OCI-LY7 (cell line): ENCODE measurements at regions not wholly inside any gene's neighbourhood (a gene's known extent, or its start where the extent isn't known, plus 50 kb on each side); places are given as distances from the start of the nearest gene placed in this dataset.

Source experiments
- EZH2phosphoT487 ChIP-seq: fragments of 200-600 bp; sonication (generic); IDR thresholded peaks from 2 replicates; pipeline ENCODE4 v1.6.1; 2018; ENCODE audit warnings: low read depth, borderline replicate concordance, mild to moderate bottlenecking, mixed run types, antibody characterized with exemption, low read length, moderate library complexity, mixed read lengths
- TF ChIP-seq, protein P1 (sequence below): fragments of 200-600 bp; sonication (generic); conservative IDR thresholded peaks from 2 replicates; pipeline ENCODE4 v1.5.1; 2014; ENCODE audit warnings: mild to moderate bottlenecking, antibody characterized with exemption, low read length, moderate library complexity, mixed read lengths

DNA sequence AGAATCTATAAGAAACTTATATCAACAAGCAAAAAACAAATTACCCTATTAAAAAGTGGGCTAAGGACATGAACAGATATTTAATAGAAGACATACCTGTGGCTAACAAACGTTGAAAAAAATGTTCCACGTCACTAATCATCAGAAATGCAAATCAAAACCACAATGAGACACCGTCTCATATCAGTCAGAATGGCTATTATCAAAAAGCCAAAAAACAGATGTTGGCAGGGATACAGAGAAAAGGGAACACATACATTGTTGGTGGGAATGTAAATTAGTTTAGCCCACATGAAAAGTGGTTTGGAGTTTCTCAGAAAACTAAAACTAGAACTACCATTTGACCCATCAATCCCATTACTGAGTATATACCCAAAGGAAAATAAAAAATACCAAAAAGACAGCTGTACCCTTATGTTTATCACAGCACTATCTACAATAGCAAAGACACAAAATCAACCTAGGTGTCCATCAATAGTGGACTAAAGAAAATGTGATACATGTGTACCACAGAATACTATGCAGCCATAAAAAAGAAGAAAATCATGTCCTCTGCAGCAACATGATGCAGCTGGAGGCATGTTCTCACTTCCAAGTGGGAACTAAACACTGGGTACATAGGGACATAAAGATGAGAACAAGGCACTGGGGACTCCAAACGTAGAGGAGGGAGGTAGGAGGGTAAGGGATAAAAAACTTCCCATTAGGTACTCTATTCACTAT lies 83.8 kb upstream of the TMEM168 start:
- TF ChIP-seq, protein P1, sequence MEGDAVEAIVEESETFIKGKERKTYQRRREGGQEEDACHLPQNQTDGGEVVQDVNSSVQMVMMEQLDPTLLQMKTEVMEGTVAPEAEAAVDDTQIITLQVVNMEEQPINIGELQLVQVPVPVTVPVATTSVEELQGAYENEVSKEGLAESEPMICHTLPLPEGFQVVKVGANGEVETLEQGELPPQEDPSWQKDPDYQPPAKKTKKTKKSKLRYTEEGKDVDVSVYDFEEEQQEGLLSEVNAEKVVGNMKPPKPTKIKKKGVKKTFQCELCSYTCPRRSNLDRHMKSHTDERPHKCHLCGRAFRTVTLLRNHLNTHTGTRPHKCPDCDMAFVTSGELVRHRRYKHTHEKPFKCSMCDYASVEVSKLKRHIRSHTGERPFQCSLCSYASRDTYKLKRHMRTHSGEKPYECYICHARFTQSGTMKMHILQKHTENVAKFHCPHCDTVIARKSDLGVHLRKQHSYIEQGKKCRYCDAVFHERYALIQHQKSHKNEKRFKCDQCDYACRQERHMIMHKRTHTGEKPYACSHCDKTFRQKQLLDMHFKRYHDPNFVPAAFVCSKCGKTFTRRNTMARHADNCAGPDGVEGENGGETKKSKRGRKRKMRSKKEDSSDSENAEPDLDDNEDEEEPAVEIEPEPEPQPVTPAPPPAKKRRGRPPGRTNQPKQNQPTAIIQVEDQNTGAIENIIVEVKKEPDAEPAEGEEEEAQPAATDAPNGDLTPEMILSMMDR = no peak
- TF ChIP-seq EZH2phosphoT487 = no peak
